ENCODE measurements at regions not wholly inside any gene's neighbourhood (a gene's known extent, or its start where the extent isn't known, plus 50 kb on each side); places are given as distances from the start of the nearest gene placed in this dataset.
A peak's percentile ranks its signal among the peaks of the same experiment; 100 is the strongest.

DNA sequence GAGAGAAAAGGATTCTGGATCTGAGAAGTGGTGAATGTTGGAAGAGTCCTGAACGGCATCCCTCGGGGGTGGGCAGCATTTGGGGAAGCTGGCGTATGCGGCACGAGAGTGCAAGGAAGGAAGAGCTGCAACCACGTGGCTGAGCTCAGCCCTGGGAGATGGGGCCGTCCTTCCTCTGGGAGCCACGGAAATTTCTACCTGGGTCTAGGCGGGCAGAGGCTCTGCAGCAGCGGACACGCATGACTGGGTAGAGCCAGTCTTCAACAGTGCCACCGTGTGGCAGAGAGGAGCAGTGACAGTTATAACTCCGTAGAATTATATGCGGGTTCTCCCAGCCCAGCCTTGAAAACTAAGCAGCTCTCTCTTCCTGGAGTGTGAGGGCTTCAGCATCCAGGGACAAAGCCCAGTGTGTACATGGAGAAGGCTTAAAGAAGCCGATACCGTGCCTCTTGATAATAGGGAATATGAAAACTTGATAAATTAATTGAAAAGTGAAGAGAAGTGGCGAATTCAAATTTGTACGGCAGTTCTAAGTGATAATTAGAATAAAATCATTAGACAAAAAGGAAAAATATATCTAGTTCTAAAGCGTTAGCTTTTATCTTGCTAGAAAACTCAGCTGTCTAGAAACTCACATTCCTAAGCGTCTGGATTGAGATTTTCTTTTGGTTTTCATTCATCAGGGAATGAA lies 82.9 kb upstream of the STXBP6 start:
- TF ChIP-seq SMC3 (IDR thresholded peaks at IDR 0.05; ENCODE audit: low read length) (peak; percentile 99), REL (CRISPR knock-in tag; conservative IDR thresholded peaks at IDR 0.05) (no peak)

All from HepG2 (cell line).